Aorta (tissue), 5 donors: ENCODE measurements at regions not wholly inside any gene's neighbourhood (a gene's known extent, or its start where the extent isn't known, plus 50 kb on each side); places are given as distances from the start of the nearest gene placed in this dataset.

Experiments
- ATAC-seq: fragments of 200-7000 bp; cut with Tn5 transposase; one replicate; pipeline ENCODE4 v1.9.1; 2022; ENCODE audit warnings: moderate library complexity; ENCODE audit not compliant: low FRiP score
- DNase-seq, 2 donors: peaks; one replicate each; pipeline ENCODE4 v3.0.0-alpha.2; 2020
- H3K27ac ChIP-seq, 2 donors: one replicate each; pipeline ENCODE4 v1.5.1; 2013; ENCODE audit warnings: low read length in 2 of 2, mild to moderate bottlenecking in 2 of 2, moderate library complexity in 2 of 2, control low read depth in 1 of 2, inconsistent platforms in 1 of 2, low read depth in 1 of 2
- H3K27me3 ChIP-seq, 2 donors: one replicate each; pipeline ENCODE4 v1.6.1; 2013; ENCODE audit warnings: control low read depth in 1 of 2, low read length in 1 of 2, mild to moderate bottlenecking in 1 of 2, moderate library complexity in 1 of 2; ENCODE audit not compliant: insufficient read depth in 2 of 2, control insufficient read depth in 1 of 2
- H3K36me3 ChIP-seq, 2 donors: one replicate each; pipeline ENCODE4 v1.6.1; 2013; ENCODE audit warnings: control low read depth in 1 of 2, low read length in 1 of 2, mild to moderate bottlenecking in 1 of 2; ENCODE audit not compliant: insufficient read depth in 2 of 2, control insufficient read depth in 1 of 2
- H3K4me1 ChIP-seq, 2 donors: one replicate each; pipeline ENCODE4 v1.6.1; 2013; ENCODE audit warnings: low read length in 2 of 2, control low read depth in 1 of 2, mild to moderate bottlenecking in 1 of 2, moderate library complexity in 1 of 2; ENCODE audit not compliant: insufficient read depth in 2 of 2, control insufficient read depth in 1 of 2
- H3K4me3 ChIP-seq, 2 donors: one replicate each; pipeline ENCODE4 v1.5.1; 2013; ENCODE audit warnings: low read length in 2 of 2, control low read depth in 1 of 2, mild to moderate bottlenecking in 1 of 2
- H3K9me3 ChIP-seq: one replicate; pipeline ENCODE4 v1.6.1; 2013; ENCODE audit warnings: mild to moderate bottlenecking, low read length; ENCODE audit not compliant: control insufficient read depth
- WGBS, 2 donors: extraction: QIAGEN DNeasy Blood & Tissue Kit; methylation state at CpG; one replicate each; pipeline ENCODE4 v1.1.7; 2013; 5-methylcytosine and 5-hydroxymethylcytosine counted together
- intact Hi-C, 2 donors: fragments of 100-400 bp; cut with DNase I; formaldehyde crosslinking; loops; one replicate each; pipeline versions ENCODE4 v1.14.2 to v1.15.0; 2022
- donor health status: healthy with polysubstance abuse.
- donor health status: Bipolar disorder and iron deficiency.
- donor health status: DM: no; HTN: no; CAD: no.
- donor health status: DM: no; HTN: no; CAD: no.
- donor health status: DM: yes; HTN: yes; CAD: no.

DNA sequence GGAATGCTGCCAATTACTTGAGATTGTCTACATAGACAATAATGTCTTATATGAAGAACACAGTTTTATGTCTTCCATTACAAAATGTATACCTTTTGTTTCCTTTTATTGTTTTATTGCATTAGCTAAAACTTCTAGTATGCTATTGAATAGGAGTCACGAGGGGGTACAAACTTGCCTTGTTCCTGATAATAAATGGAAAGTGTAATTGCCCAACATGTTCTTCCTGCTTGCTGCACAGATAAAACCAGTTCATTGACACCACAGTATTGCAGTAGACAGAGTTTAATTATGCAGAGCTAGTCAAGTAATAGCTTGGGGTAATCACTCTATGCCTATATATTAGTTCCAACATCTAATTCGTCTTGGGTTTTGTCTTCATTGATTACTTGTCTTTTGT lies 1276.2 kb upstream of the NRXN1 start:
- H3K27ac ChIP-seq = no peak overlapping the region
- peaks cover 2% of the 10 kb centered on the region for H3K9me3 ChIP-seq
- ATAC-seq (no peak), DNase-seq (no peak)
- H3K4me1 ChIP-seq = no peaks in the 10 kb centered on the region
- H3K27me3 ChIP-seq = no peaks in the 10 kb centered on the region
- H3K36me3 ChIP-seq = no peaks in the 10 kb centered on the region
- H3K4me3 ChIP-seq = no peak overlapping the region
- intact Hi-C loops = no loop called here
- 84 to 92% methylated on average over 2 of the region's 2 CpGs for WGBS, 2 donors

DNA sequence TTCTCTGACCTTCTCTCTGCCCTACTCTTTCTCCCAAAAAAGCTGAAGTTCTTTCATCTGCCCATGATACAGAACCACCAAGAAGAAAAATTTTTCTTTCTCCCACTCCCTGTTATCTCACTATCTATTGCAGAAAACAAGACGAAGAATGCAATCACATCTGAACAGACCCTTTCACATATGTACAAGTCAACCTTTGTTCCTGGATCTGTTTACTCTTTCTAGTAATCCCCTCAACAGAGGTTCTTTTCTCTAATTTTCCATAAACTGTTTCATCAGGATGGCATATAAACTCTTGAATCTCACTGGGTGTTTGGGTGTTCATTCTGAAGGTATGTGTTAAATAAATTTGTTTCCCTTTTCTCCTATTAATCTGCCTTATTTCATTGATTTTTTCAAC lies 1262.7 kb upstream of the NRXN1 start:
- no peak for DNase-seq
- Histone ChIP-seq H3K27ac (no peak overlapping the region), H3K27me3 (no peaks in the 10 kb centered on the region), H3K9me3 (no peaks in the 10 kb centered on the region), H3K36me3 (no peaks in the 10 kb centered on the region), H3K4me1 (no peaks in the 10 kb centered on the region), H3K4me3 (no peak overlapping the region)
- no peak for ATAC-seq
- WGBS, 2 donors = 70 to 90% methylated on average over 1 of the region's 1 CpG
- intact Hi-C loops = no loop called here

DNA sequence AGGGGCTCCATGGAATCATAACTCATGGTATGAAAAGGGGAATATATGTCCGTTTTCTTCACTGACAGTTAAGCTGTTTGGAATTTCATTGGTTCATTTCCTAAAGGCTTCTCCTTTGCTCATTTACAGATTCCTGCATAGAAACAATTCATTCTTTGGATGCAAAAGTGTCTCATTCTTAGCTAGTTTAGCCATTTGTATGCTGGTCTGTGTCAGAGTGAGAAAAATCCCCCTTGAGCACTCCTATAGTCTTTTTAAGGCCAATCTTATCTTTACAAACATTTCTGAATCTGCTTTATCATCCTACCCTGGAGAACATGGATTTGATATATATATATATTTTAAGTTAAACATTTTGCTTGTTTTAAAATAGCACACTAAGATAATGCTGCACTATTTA lies 1260.9 kb upstream of the NRXN1 start:
- Histone ChIP-seq H3K27me3 (no peaks in the 10 kb centered on the region), H3K4me3 (no peak overlapping the region), H3K4me1 (no peaks in the 10 kb centered on the region), H3K27ac (no peak overlapping the region), H3K9me3 (no peaks in the 10 kb centered on the region), H3K36me3 (no peaks in the 10 kb centered on the region)
- intact Hi-C loops = no loop called here
- ATAC-seq (no peak), DNase-seq (no peak)
- 71 to 89% methylated on average over 1 of the region's 1 CpG for WGBS, 2 donors

DNA sequence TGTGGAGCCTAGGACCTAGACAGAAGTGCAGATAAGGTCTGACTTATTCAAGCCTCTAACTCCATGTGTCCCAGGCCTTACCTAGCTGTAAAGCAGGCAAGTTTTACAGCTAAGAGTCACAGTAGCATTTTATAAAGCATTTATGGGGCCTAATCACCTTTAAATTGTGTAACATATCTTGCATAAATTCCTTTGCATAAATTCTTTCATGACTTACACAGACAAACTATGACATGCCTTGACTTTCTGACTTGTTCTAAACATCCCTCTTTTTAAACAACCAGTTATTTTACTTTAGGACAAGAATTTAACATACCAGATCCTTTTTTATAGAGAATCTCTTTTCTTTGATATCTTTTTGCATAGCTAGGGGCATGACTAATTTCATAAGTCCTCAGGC lies 1257.8 kb upstream of the NRXN1 start:
- Histone ChIP-seq H3K4me3 (no peak overlapping the region), H3K27me3 (no peaks in the 10 kb centered on the region), H3K36me3 (no peaks in the 10 kb centered on the region), H3K9me3 (no peaks in the 10 kb centered on the region), H3K27ac (no peak overlapping the region), H3K4me1 (no peaks in the 10 kb centered on the region)
- intact Hi-C loops = no loop called here
- no peak for DNase-seq
- ATAC-seq = no peak

DNA sequence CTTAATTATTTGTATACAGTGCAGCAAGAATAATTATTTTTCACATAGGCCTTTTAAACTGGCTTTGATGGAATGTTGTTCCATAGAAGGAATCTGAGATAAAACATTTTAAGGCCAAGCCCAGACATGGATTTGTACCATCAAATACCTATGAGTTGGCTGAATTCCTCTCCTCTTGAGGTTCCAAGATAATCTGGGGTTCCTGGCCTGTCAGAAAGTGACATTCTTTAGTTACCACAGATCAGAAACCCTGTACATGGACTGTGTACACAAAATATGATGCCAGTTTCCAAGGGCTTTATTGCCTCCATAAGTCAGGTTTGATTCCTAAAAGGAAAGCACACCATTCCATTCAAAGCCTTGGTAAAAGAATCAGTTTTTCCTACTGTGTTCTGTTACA lies 1256.7 kb upstream of the NRXN1 start:
- ATAC-seq = no peak
- H3K4me1 ChIP-seq = no peaks in the 10 kb centered on the region
- no peak for DNase-seq
- no peaks in the 10 kb centered on the region for H3K36me3 ChIP-seq
- H3K27me3 ChIP-seq = no peaks in the 10 kb centered on the region
- intact Hi-C loops = no loop called here
- H3K27ac ChIP-seq = no peak overlapping the region
- no peaks in the 10 kb centered on the region for H3K9me3 ChIP-seq
- H3K4me3 ChIP-seq = no peak overlapping the region

DNA sequence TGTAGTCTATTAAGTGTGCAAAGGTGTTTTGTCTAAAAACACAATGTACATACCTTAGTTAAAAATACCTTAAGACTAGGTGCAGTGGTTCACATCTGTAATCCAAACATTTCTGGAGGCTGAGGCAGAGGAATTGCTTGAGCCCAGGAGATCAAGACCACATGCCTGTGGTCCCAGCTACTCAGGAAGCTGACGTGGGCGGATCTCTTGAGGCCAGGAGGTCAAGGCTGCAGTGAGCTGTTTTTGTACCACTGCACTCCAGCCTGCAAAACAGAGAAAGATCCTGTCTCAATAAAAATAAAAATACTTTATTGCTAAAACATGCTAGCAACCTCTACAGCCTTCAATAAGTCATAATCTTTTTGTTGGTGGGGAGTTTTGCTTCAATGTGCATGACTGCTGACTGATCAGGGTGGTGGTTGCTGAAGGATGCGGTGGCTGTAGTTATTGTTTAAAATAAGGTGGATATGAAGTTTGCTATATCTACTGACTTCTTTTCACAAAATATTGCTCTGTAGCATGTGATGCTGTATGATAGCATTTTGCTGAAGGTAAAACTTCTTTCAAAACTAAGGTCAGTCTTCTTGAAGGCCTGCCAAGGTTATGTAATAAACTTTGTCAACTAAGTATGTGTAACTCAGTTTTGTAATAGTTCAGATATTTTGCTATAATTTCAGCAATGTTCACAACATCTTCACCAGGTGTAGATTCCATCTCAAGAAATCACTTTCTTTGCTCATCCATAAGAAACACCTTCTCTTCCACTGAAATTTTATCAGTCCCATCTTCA lies 1238.0 kb upstream of the NRXN1 start:
- WGBS, 2 donors = 79% methylated on average over 3 of the region's 3 CpGs
- no peaks in the 10 kb centered on the region for H3K4me1 ChIP-seq
- ATAC-seq (no peak), DNase-seq (no peak)
- intact Hi-C loops = no loop called here
- no peak overlapping the region for H3K4me3 ChIP-seq
- H3K36me3 ChIP-seq = no peaks in the 10 kb centered on the region
- no peaks in the 10 kb centered on the region for H3K27me3 ChIP-seq
- H3K27ac ChIP-seq = no peak overlapping the region
- peaks cover 1% of the 10 kb centered on the region for H3K9me3 ChIP-seq

DNA sequence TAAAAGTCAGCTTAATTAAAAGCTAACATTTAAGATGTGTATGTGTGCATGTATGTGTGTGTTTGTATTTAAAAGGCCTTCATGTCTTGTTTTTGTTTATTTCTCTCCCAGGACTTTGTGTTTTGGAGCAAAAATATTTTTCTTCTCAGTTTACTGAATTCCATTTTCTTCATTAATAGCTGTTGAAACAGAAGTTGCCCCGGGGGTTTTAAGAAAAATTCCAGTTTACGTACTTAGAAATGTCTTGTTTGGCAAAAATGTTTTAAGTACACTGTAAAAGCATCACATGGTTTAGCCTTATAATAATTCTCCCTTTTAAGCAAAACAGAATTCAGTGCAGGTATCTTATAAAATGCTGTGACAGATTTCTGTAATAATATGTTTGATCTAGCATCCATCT lies 1233.0 kb upstream of the NRXN1 start:
- WGBS, 2 donors = 78 to 83% methylated on average over 2 of the region's 2 CpGs
- peaks cover 1% of the 10 kb centered on the region for H3K9me3 ChIP-seq
- no peak for DNase-seq
- no peaks in the 10 kb centered on the region for H3K27me3 ChIP-seq
- ATAC-seq = no peak
- H3K4me1 ChIP-seq = no peaks in the 10 kb centered on the region
- H3K36me3 ChIP-seq = no peaks in the 10 kb centered on the region
- H3K4me3 ChIP-seq = no peak overlapping the region
- no peak overlapping the region for H3K27ac ChIP-seq
- intact Hi-C loops = no loop called here

DNA sequence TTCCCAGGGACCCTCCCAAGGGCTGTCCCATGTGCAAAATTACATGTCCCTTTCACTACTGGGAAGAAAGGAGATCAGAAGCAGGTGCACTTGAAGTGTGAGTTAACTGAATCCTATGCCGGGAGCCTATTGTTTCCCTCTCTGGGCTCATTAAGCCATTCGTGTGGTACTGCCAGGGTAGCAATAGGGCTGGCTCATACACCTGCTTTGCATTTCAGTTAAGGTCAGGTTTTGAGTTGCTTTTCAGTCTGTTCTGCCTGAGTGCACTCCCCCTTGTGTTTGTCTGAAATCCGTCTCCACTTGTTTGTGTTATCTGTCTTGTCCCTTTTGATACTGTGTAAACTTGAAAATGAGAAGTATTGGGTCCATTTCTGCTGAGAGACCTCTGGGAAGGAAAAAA lies 1232.6 kb upstream of the NRXN1 start:
- ATAC-seq (no peak), DNase-seq (no peak)
- Histone ChIP-seq H3K27me3 (no peaks in the 10 kb centered on the region), H3K4me1 (no peaks in the 10 kb centered on the region), H3K27ac (no peak overlapping the region), H3K4me3 (no peak overlapping the region), H3K9me3 (no peaks in the 10 kb centered on the region), H3K36me3 (no peaks in the 10 kb centered on the region)
- intact Hi-C loops = no loop called here
- WGBS, 2 donors = 91 to 93% methylated on average over 3 of the region's 3 CpGs

DNA sequence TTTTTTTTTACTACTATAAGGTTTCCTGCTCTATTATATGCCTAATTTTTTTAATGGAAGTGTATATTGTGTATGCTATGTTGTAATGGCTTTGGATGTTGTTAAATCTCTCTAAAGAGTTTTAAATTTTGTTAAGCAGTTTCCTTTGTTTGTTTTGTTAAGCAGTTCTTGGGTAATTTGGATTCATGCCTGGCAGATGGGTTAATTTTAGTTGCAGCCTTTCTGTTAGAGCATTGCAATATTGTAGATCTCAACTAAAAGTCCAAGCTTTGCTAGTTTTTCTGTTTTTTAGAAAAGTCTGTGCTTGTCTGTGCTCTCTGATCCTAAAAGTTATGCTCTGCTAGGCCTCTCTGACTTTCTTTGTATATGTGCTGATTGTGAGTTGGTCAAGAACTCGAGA lies 1229.0 kb upstream of the NRXN1 start:
- Histone ChIP-seq H3K27me3 (no peaks in the 10 kb centered on the region), H3K9me3 (no peaks in the 10 kb centered on the region), H3K4me1 (no peaks in the 10 kb centered on the region), H3K4me3 (no peak overlapping the region), H3K27ac (no peak overlapping the region), H3K36me3 (no peaks in the 10 kb centered on the region)
- DNase-seq (no peak), ATAC-seq (no peak)
- WGBS, 2 donors = 65 to 71% methylated on average over 1 of the region's 1 CpG
- intact Hi-C loops = no loop called here
